GM10248 (cell line): ENCODE measurements at regions not wholly inside any gene's neighbourhood (a gene's known extent, or its start where the extent isn't known, plus 50 kb on each side); places are given as distances from the start of the nearest gene placed in this dataset.
"Not testable (repeated sequence)": the region's sequence is repeated elsewhere in the genome, so short reads cannot be mapped to it uniquely, and the experiment has no call there.

ENCODE experiments used
- CTCF ChIA-PET: fragments of 300-600 bp; sonication (Branson Sonifier 250); formaldehyde crosslinking; extraction: SDS; loops from one replicate; lab custom pipeline; 2021; ENCODE audit warnings: antibody characterized with exemption; lab: Yijun Ruan, JAX
- POLR2A ChIA-PET: fragments of 350-650 bp; sonication (Branson Sonifier 250); formaldehyde crosslinking; extraction: SDS; loops from one replicate; lab custom pipeline; 2020; ENCODE audit warnings: antibody characterized with exemption; lab: Yijun Ruan, JAX
- DNase-seq: peaks from one replicate; pipeline ENCODE4 v3.0.0; 2012; ENCODE audit errors: extremely low spot score
- CTCF ChIP-seq: IDR thresholded peaks from 2 replicates; pipeline ENCODE4 v1.5.1; 2012; ENCODE audit warnings: mild to moderate bottlenecking, low read depth; ENCODE audit errors: extremely low read depth, missing control alignments, control extremely low read depth

GRCh38 chr13:49859560-49859959, 67.1 kb upstream of the KPNA3 start:
- TF ChIP-seq CTCF, result no peak
- DNase-seq, result no peak
- ChIA-PET CTCF (no interaction called here), POLR2A (no interaction called here)

GRCh38 chr13:49858178-49858856, 65.8 kb upstream of the KPNA3 start:
- POLR2A ChIA-PET, result no interaction called here
- CTCF ChIA-PET, result no interaction called here
- no peak for DNase-seq
- TF ChIP-seq CTCF, result no peak

DNA sequence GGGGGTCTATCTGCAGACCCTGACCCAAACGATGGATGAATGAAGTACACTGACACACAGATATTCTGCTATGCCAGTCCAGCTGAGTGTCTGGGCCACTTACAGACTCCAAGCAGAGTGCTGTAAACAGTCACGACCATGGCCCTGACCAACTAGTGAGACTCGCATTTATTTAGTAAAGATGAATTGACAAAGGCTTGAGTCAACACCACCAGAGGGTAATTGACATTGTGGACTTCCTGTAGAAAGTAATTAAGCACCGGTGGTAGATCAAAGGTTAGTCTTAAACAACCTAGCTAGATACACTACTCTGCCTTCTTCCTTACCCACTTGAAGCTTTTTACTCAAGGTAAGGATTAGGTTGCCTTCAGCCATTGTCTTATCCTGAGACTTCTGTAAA, 63.4 kb upstream of the KPNA3 start:
- POLR2A ChIA-PET, result no interaction called here
- DNase-seq, result no peak
- CTCF ChIA-PET, result no interaction called here
- no peak for TF ChIP-seq CTCF

- ChIA-PET POLR2A (no interaction called here), CTCF (no interaction called here)
- DNase-seq, result no peak
- TF ChIP-seq CTCF, result no peak
Measured at GRCh38 chr13:49853535-49853934, 61.1 kb upstream of the KPNA3 start.

DNA sequence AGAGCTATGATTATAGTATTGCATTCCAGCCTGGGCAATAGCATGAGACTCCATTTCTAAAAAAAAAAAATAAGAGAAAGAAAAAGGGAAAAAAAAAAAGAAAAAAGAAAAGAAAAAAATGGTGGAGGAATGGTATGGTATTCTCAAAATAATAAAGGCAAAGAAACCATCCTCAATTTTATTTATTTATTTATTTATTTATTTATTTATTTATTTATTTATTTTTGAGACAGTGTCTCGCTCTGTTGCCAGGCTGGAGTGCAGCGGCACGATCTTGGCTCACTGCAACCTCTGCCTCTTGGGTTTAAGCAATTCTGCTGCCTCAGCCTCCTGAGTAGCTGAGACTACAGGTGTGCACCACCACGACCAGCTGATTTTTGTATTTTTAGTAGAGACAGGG, 60.0 kb upstream of the KPNA3 start:
- CTCF ChIA-PET, POLR2A ChIA-PET, DNase-seq: not testable (repeated sequence)

GRCh38 chr13:49844181-49844580, 51.7 kb upstream of the KPNA3 start:
- POLR2A ChIA-PET, result no interaction called here

More at GRCh38 chr13:49844181-49844580, 51.7 kb upstream of the KPNA3 start:
- no peak for DNase-seq
- no peak for TF ChIP-seq CTCF
- CTCF ChIA-PET, result interaction anchor here (1.6 kb wide), 1 partner anchor 18 kb away, joined by 3 read pairs; no protein-coding TSS in a partner anchor
